GM21447 (cell line): ENCODE measurements at regions not wholly inside any gene's neighbourhood (a gene's known extent, or its start where the extent isn't known, plus 50 kb on each side); places are given as distances from the start of the nearest gene placed in this dataset.

Source experiments
- ATAC-seq: cut with Tn5 transposase; IDR thresholded peaks from one replicate; pipeline ENCODE4 v1.9.1; 2021; ENCODE audit not compliant: unreplicated experiment

DNA sequence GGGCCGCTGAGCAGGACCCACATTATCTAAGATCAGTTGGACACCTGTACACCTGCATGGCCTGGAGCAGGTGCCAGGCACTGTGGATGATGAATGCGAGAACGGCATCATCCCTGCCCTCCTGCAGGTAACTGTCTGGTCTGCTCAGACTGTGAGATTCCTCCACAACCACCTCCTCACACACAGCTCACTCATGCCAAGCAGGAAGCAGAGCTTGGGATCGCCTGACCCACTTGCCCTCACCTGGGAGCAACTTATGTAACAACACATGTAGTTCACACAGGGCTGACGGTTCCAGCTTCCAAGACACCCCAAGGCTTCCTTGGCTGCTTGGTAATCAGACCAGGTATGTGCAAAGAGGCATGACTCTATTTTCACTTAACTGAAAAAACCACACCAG lies 359.2 kb downstream of the PREX1 start:
- no peak for ATAC-seq

- no peak for ATAC-seq
Observed at GRCh38 chr20:48467622-48468021, 360.2 kb downstream of the PREX1 start.

- no peak for ATAC-seq
Observed at GRCh38 chr20:48465271-48465670, 362.5 kb downstream of the PREX1 start.

GRCh38 chr20:48463916-48464315 lies 363.9 kb downstream of the PREX1 start:
- no peak for ATAC-seq

DNA sequence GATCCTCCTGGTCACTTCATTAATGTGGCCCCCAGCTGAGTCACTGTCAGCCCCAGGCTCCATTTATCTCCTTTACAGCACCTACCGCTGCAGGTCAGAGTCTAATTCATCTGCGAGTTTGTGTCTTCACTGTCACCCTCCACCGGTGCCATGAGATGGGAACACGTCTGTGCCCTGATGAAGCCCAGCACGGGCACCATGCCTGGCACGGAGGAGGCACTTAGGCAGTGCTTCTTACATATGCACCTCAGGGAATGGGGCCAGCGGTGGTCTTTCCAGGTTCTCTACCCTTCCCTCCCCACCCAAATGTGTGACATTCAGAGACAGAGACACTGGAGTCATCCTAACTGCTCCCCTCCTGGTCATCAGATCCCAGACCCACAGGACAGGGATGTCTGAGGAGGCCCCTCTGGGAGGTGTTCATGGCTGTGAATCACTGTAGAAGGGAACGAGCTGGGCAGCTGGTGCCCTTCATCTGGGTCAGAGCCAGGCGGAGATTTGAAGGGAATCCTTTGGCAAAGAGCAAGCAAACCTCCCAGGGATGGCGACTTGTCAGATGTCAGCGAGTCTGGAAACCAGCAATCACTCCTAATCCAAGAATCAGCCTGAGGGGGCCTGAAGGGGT lies 364.6 kb downstream of the PREX1 start:
- ATAC-seq, result no peak

GRCh38 chr20:48461735-48462119 lies 366.1 kb downstream of the PREX1 start:
- ATAC-seq, result no peak

- no peak for ATAC-seq
Observed at GRCh38 chr20:48461091-48461734, 366.6 kb downstream of the PREX1 start.

DNA sequence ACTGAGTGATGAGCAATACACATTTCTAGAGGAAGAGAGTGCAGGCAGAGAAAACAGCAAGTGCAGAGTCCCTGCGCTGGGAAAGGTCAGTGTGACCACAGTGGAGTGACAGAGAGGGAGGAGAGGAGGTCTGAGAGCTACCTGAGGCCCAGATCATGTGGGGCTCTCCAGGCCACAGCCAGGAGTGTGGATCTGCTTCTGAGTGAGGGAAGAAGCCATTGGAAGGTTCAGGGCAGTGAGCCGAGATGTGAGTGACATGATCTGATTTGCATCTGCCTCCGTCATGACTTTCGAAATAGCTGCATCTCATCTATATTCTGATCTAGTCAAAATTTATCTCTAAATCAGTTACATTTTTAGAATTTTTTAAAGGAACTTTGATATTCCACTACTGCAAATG lies 367.1 kb downstream of the PREX1 start:
- no peak for ATAC-seq

DNA sequence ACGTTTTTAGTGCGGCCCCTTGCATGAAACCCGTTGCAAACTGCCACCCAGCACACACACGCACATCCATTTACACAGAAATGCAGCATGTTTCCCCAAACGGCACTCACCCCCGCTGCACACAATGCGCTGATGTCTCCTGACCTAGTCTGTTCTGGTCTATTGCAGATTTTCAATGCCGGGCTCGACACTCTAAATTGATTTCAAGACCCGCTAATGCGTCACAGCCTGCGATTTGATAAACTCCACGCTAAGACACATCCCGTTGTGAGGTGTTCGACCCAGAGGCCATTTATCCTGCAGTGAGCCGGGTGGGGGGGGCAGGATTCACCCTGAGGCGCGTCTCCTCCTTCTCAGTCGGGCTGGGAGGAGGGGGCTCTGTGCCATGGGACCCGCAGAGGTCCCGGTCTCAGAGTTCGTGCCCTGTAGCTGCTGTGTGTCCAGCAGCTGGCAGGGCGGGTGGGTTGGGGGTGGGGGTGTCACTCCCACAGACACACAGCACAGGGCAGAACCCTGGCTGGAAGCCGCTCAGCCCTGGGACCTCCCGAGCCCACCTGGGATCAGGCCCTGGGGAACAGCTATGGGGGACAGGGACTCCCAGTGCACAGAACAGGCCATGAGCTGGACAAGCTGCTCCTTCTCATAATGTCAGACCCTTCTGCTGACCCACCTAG lies 367.9 kb downstream of the PREX1 start:
- no peak for ATAC-seq

- no peak for ATAC-seq
Observed at GRCh38 chr20:48458601-48459385, 369.0 kb downstream of the PREX1 start.

DNA sequence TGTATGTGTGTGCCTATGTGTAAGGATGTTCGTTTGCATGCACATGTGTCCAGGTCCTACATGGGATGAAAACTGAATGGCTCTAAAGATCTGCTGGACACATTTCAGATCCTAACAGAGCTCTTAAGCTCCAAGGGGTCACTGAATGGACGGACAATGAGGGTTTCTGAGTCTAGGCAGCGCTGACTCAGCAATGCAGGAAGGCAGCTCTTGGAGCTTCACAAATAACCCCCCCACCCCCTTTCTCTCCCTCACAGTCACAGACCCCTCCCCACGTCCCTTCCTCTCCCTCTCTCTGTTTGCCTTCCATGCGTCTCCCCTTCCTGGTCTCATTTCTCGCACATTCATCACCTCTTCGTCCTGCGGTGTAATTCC lies 369.8 kb downstream of the PREX1 start:
- ATAC-seq, result no peak

GRCh38 chr20:48457193-48458002 lies 370.4 kb downstream of the PREX1 start:
- no peak for ATAC-seq

DNA sequence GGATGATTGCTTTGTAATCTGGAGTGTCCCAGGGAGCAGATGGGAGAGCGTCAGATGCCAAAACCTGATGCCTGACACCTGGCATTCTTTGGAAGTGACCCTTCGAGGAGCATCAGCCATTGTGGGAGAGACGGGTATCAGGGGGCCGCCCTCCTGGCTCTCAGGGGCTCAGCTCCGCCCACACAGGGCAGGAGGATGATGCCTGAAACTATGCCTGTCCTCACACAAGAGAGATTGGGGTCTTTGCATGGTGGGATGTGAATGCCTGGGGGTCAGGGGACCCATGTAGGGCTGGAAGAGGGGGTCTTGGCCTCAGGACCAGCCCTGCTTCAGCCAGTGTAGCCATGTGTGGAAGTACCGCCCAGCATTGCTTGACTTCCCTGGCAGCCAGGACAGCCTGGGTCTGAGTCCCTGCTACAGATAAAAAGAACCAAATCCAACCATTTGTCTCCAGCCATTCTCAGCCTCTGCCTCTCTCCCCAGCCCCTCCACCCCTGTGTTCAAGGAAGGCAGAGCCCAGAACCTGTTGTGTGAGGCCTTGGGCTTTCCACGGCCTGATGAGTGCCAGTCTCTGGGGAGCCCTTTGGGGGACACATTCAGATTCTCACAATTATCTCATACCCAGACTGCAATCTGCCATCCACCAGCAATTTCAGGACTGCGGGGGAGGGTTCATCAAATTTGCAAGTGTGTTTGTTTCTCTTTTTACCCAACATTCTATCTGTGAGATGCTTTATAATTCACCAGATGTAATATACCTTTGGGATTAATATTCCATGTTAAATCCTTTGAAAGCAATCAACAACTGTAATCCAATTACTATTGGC lies 371.2 kb downstream of the PREX1 start:
- no peak for ATAC-seq

DNA sequence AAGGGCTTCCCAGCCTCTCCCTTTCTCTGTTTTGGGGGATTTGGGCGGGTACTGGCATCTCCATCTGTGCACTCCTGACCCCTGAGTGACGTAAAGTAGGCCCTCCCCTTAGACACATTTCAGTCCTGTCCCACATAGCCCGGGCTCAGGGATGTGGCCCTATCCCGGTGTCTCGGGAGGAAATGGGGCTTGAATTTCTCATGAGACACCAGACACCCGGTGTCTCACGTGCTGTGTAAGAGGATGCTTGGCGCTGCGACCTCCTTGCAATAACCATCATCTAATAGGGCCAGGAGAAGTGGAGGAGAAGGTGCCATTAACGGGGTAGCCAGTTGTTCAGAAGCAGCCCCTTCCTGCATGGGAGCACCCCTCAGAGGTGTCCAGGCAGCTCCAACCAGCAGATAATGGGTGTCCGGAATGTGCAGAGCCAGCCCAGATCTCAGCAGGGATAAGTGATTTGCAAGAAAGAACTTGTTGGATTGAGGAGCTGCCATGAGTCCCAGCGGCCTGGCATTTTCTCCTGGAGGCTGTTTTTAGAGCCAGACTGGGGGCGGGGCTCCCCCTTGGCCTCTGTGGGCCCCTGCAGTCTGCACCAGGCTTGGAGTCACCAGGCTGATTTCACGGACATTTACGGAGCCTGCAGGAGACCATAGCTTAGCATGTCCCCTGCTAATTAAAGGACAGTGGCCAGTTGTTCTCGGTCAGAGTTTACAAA lies 372.0 kb downstream of the PREX1 start:
- ATAC-seq, result no peak

DNA sequence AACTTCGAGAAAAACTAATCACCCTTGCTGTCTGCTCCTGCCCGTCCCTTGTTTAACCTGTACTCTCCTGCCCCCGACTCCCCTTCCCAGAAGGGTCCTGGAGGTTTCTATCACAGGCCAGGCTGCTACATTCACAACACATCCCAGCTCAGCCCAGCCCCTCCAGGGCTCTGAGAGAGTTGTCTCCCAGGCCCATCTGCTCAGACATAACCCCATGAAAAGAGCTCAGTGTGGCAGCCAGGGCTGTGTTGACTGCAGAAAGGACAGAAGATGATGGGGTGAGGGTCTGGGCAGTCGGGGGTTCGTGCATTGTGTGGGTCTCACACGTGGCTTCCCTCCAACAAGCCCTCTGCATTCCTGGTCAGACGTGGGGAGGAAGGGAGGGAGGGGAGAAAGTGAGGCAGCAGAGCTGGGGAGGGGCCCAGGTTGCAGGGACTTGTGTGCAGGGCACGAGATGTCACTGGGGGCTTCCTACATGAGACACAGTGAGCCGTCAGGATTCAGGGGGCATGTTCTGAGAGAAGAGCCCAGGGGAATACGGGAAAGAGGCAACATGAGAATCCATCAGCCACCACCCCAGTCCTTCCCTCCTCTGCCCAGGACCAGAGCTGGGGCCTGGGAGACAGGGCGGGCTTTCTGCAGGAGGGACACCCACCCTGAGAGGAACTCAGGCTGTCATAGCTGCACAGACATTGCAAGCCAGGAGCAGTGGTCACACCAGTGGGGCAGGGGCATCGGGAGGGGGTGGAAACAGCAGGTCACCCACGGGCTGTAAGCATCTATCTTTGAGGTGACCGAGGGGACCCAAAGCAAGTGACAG lies 372.9 kb downstream of the PREX1 start:
- ATAC-seq, result no peak

- ATAC-seq, result no peak
Observed at GRCh38 chr20:48453477-48454093, 374.2 kb downstream of the PREX1 start.

- ATAC-seq, result no peak
Observed at GRCh38 chr20:48451401-48451800, 376.4 kb downstream of the PREX1 start.
